ENCODE measurements at regions not wholly inside any gene's neighbourhood (a gene's known extent, or its start where the extent isn't known, plus 50 kb on each side); places are given as distances from the start of the nearest gene placed in this dataset.

DNA sequence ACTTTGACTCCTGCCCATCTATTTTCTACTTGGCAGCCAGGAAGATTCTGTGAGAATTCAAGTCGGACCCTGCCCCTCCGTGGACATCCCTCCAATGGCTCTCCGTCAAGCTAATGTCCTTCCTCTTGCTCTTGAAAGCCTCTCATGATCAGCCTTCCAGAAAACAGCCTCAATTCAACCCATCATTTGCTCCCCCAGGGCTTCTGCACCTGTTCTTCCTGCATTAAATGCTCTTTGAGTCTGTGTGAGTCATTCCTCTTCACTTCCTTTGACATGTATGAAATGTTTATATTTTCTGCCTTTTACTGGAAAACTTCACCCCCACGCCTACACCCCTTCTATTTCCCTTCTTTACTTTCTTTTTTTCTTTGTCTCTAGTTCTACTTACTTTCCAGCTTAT is 734.1 kb upstream of the ZP4 start:
- TF ChIP-seq, protein P1, sequence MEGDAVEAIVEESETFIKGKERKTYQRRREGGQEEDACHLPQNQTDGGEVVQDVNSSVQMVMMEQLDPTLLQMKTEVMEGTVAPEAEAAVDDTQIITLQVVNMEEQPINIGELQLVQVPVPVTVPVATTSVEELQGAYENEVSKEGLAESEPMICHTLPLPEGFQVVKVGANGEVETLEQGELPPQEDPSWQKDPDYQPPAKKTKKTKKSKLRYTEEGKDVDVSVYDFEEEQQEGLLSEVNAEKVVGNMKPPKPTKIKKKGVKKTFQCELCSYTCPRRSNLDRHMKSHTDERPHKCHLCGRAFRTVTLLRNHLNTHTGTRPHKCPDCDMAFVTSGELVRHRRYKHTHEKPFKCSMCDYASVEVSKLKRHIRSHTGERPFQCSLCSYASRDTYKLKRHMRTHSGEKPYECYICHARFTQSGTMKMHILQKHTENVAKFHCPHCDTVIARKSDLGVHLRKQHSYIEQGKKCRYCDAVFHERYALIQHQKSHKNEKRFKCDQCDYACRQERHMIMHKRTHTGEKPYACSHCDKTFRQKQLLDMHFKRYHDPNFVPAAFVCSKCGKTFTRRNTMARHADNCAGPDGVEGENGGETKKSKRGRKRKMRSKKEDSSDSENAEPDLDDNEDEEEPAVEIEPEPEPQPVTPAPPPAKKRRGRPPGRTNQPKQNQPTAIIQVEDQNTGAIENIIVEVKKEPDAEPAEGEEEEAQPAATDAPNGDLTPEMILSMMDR (IDR thresholded peaks at IDR 0.05; ENCODE audit: borderline replicate concordance, extremely low read depth, low read length, poor library complexity, severe bottlenecking) = no peak
- no peak for TF ChIP-seq EZH2 (IDR thresholded peaks at IDR 0.05; ENCODE audit: borderline replicate concordance, low read depth, low read length, severe bottlenecking)

All from DND-41 (cell line).